ENCODE measurements at regions not wholly inside any gene's neighbourhood (a gene's known extent, or its start where the extent isn't known, plus 50 kb on each side); places are given as distances from the start of the nearest gene placed in this dataset. TPM values are rescaled to one million over a fixed set of nuclear protein-coding genes. Genes with fewer than 3 reads are reported as not detected.

GRCh38 chr14:21723431-21724045 is 49.9 kb upstream of the OR4E1 start:
- in situ Hi-C loops (cut with MboI), result no loop called here
- Histone ChIP-seq H3K27ac (no peak overlapping the region), H3K36me3 (ENCODE audit: low read depth) (no peaks in the 10 kb centered on the region), H3F3A (ENCODE audit: insufficient read depth) (no peaks in the 10 kb centered on the region), H3K4me1 (ENCODE audit: insufficient read depth) (no peaks in the 10 kb centered on the region), H3K9ac (no peak overlapping the region), H3K4me3 (no peak overlapping the region), H2AFZ (no peak overlapping the region), H4K20me1 (ENCODE audit: insufficient read depth) (no peaks in the 10 kb centered on the region), H3K79me2 (ENCODE audit: insufficient read depth) (no peaks in the 10 kb centered on the region), H3K27me3 (replicated peaks; ENCODE audit: insufficient read depth) (no peaks in the 10 kb centered on the region; the same call in 1 of the 2 replicates), H3K9me2 (ENCODE audit: insufficient read depth) (no peaks in the 10 kb centered on the region), H3K4me2 (ENCODE audit: unreplicated experiment) (no peak overlapping the region), H3K9me3 (ENCODE audit: low read depth) (no peaks in the 10 kb centered on the region)
- peak; percentile 4 for DNase-seq
- 38 to 40% methylated on average over 13 to 14 of the region's 14 CpGs for WGBS, 2 experiments (ENCODE audit: low coverage in 1 of 2, low lambda C conversion rate in 2 of 2, missing lambda C conversion rate in 2 of 2)
- TF ChIP-seq EZH2 (IDR thresholded peaks at IDR 0.05; ENCODE audit: insufficient read depth, poor library complexity, severe bottlenecking) (no peak), EZH2phosphoT487 (IDR thresholded peaks at IDR 0.05; ENCODE audit: insufficient read depth, low read depth) (no peak)

Small RNAs in the stretch of these regions (small RNA-seq; reads per million reads assigned to genes)
- gene AC245505.1 (ENCODE audit: low read depth, low replicate concordance) (not detected), gene TRAJ30 (ENCODE audit: low read depth, low replicate concordance) (not detected), gene TRAJ31 (ENCODE audit: low read depth, low replicate concordance) (not detected), gene TRAJ32 (ENCODE audit: low read depth, low replicate concordance) (not detected), gene TRAJ33 (ENCODE audit: low read depth, low replicate concordance) (not detected), gene TRAJ34 (ENCODE audit: low read depth, low replicate concordance) (not detected), gene TRAJ35 (ENCODE audit: low read depth, low replicate concordance) (not detected), gene TRAJ36 (ENCODE audit: low read depth, low replicate concordance) (not detected), gene TRAJ37 (ENCODE audit: low read depth, low replicate concordance) (not detected), gene TRAJ38 (ENCODE audit: low read depth, low replicate concordance) (not detected), gene TRAJ39 (ENCODE audit: low read depth, low replicate concordance) (not detected), gene TRAJ40 (ENCODE audit: low read depth, low replicate concordance) (not detected), gene TRAJ41 (ENCODE audit: low read depth, low replicate concordance) (not detected), gene TRAJ42 (ENCODE audit: low read depth, low replicate concordance) (not detected), gene TRAJ43 (ENCODE audit: low read depth, low replicate concordance) (not detected), gene TRAJ44 (ENCODE audit: low read depth, low replicate concordance) (not detected), gene TRAJ45 (ENCODE audit: low read depth, low replicate concordance) (not detected), gene TRAJ46 (ENCODE audit: low read depth, low replicate concordance) (not detected), gene TRAJ47 (ENCODE audit: low read depth, low replicate concordance) (not detected), gene TRAJ48 (ENCODE audit: low read depth, low replicate concordance) (not detected), gene TRAJ49 (ENCODE audit: low read depth, low replicate concordance) (not detected), gene TRAJ50 (ENCODE audit: low read depth, low replicate concordance) (not detected), gene TRAJ51 (ENCODE audit: low read depth, low replicate concordance) (not detected), gene TRAJ52 (ENCODE audit: low read depth, low replicate concordance) (not detected), gene TRAJ53 (ENCODE audit: low read depth, low replicate concordance) (not detected), gene TRAJ54 (ENCODE audit: low read depth, low replicate concordance) (not detected), gene TRAJ55 (ENCODE audit: low read depth, low replicate concordance) (not detected), gene TRAJ56 (ENCODE audit: low read depth, low replicate concordance) (0.37 reads per million), gene TRAJ57 (ENCODE audit: low read depth, low replicate concordance) (not detected), gene TRAJ58 (ENCODE audit: low read depth, low replicate concordance) (not detected), gene TRAJ59 (ENCODE audit: low read depth, low replicate concordance) (not detected), gene TRAJ60 (ENCODE audit: low read depth, low replicate concordance) (not detected), gene TRAJ61 (ENCODE audit: low read depth, low replicate concordance) (not detected), gene TRAV15 (ENCODE audit: low read depth, low replicate concordance) (not detected), gene TRDD1 (ENCODE audit: low read depth, low replicate concordance) (not detected), gene TRDD2 (ENCODE audit: low read depth, low replicate concordance) (not detected), gene TRDD3 (ENCODE audit: low read depth, low replicate concordance) (not detected), gene TRDJ1 (ENCODE audit: low read depth, low replicate concordance) (not detected), gene TRDJ2 (ENCODE audit: low read depth, low replicate concordance) (not detected), gene TRDJ3 (ENCODE audit: low read depth, low replicate concordance) (not detected), gene TRDJ4 (ENCODE audit: low read depth, low replicate concordance) (not detected), gene TRDV1 (ENCODE audit: low read depth, low replicate concordance) (not detected)

Measured in GM23248 (cell line).